Activated naive CD4-positive, alpha-beta T cell (primary cell): ENCODE measurements at regions not wholly inside any gene's neighbourhood (a gene's known extent, or its start where the extent isn't known, plus 50 kb on each side); places are given as distances from the start of the nearest gene placed in this dataset.

ENCODE experiments used
- DNase-seq, 4 experiments: peaks; one replicate each; lab custom pipeline; 2025; lab: John Stamatoyannopoulos, UW

DNA sequence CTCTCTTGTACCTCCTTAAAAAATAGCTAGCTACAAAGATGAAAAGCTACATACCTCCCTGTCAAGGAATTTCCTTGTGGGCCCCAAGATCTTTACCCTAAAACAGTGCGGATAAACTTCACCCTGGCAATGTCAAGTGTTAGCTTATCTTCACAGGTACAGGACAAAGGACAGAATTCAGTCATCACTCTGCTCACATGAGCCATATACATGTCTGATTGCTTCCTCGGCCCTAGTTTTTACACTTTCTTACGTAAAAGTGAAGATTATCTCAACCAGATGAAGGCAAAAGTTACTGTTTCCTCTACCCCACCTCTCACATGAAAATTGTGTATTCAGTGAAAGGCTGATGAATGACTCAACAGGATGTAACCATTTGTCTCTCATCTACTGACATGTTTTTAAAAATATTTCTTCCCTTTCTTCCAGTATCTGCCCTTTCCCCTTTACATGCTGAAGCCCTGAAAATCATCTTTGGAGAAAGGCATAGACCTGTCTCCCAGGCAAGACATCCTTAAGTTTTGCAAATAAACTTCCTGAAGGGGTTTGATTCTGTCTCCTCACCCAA is 890.1 kb downstream of the GALC start:
- no peak for DNase-seq

DNA sequence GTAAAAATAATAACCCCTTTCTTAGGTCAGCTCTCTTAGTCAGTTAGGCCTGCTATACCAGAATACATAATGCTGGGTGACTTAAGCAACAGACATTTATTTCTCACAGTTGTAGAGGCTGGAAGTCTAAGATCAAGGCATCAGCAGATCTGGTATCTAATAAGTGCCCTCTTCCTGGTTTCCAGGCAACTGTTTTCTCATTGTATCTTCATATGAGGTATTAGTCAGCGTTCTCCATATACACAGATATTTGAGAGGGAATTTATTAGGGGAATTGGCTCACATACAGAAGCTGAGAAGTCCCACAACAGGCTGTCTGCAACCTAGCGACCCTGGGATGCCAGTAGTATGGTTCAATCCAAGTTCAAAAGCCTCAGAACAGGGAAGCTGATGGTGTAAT is 896.0 kb downstream of the GALC start:
- DNase-seq, result no peak

DNA sequence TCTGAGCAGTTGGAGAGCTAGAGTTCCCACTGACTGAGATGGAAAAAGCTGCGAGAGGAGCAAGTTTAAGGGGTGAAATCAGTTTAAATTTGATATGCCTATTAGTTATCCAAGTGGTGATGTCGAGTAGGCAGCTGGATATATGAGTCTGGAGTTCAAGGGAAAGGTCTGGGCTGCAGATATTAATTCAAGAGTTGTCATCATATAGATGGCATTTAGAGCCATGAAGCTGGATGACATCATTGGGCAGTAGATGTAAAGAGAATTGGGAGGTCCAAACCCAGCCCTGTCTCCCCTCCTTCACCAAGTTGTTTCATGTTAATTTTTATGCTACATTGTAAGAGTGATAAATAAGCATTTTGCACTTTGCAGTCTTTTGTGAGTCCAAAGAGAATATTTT is 898.1 kb downstream of the GALC start:
- DNase-seq, result no peak

DNA sequence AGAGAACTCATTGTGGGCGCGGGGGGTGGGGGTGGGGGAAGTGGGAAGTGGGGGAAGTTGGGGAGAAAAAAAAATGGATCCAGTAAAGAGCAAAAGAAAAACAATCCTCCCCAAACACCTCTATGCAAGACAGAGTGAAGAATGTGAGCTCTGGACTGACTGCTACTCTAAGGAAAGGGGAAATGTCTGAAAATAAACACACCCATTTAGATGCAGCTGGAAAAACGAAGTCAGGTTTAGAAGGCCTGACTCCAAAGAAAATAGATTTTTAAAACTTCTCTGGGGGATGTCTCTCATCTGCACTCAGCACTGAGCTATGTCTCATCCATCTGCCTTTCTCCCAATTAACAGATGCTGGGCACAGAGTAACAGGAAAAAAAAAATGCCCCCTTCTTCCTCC is 904.4 kb downstream of the GALC start:
- DNase-seq, result no peak

DNA sequence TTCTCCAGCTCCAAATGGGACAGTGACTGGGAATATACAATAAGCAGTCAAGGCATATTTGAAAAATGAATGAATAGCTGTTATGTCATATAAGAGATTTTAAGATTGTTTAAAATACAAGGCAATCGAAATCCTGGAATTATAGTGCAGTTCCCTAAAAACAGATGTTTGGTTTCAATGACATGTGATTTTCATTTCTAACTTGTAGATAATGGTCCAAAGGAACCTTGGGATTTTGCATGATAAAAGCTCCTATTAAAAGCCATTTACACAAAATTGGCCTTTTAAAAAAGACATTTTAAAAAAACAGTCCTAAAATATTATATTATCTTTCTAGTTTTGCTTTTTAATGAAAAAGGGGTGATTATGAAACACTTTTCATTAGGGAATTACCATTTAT is 905.1 kb downstream of the GALC start:
- DNase-seq, result no peak

DNA sequence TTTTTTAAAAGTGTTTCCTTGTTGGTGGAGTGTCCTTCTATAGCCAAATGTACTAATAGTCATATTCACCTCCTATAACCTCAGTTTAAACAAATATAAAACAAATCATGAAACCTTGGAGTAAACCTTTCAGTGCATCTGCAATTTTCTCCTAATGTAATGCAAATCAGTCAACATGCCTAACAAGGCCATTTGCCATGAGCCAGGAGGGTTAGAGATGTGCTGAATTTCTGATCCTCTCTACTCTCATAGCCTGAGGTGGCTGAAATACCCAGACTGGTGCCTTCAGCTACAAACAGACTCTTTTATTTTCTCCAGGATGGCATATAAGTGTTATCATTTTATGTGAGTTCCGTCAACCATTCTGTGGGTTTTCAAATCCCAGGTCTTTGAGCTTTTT is 908.1 kb downstream of the GALC start:
- no peak for DNase-seq

DNA sequence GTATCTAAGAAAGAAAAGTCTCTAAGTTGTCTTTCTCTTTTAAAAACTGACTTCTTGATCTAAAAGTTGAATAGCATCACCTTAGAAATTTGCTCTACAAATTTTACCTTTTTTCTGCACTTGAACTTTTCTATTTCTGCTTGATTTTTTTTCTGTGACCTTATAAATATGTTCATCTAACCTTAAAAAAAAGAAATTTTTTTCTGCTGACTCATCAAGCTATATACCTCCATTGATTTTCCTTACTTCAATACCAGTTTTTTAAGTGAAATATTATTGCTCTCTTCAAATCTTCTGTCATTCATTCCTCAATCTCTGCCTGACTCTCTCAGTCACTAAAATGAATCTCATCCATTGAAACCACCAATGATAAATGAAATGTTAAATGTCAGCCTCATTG is 910.1 kb downstream of the GALC start:
- no peak for DNase-seq

DNA sequence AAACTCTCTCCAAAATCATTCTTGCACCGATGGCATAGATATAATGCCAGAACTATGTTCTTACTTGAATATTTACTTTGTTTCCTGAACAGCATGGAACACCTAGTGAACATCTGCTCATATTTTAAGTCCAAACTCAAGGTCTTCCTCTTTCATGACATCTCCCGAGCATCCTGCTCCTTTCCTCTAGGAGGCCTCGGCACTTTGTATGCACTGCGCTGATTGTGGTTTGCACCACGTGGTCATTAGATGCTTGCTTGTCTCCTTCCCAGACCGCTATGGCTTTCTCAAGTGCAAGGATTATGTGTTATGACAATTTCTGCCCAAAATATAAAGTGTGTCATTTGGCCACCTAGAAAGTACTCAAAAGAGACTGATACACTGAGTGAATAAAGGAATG is 912.0 kb downstream of the GALC start:
- DNase-seq, result no peak

DNA sequence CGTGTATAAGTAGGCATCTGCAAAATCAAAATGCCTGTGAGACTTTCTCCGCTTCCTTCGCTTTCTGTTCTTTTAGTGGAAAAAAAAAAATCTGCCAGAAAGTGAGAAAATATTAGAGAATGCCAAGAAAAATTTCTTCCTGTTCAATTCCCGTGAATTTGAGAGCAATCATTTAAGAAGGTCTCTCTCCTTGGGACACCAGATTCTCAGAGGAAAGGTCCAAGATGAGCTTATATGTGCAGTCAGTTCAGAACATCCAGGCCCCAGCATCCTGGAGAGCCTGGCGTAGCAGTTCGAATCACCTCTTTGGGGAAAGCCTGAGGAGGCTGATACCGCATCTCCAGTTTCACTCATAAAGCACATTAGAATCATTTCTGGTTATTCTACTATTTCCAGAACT is 912.8 kb downstream of the GALC start:
- DNase-seq, result no peak

DNA sequence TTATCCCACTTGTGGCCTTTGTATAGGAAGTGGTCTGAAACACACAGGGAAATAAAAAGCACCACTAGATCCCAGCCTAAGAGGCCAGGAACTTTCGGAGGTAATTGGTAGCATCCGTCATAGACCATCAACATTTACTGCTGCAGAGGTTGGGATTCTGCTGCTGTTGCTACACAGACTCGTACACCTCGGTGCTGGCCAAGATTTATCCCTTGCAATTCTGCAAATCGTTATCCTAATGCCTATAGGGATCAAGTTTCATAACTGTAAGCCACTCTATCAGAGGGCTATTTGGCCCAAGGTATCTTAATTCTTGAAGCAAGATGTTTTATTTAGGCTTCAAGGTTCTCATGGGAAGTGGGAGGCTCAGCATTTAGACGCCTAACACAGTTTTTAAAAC is 913.6 kb downstream of the GALC start:
- no peak for DNase-seq

DNA sequence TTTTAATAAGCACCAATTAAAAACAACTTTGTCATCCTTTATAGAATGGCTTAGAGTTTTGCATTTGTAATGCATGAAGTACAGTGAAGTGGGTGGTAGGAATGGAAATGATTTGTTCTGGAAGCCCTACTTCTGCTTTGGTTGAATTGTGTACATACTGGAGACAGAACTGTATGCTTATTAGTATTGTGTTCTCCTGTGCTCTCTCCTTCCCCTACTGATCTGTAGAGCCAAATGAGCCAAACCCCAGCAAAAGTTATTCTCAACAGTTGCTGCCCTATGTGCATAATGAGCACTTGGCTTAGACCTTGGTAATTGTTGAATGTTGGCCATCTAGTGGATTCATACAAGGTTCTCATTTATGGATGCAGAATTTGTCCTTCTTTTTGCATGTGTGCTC is 916.1 kb downstream of the GALC start:
- no peak for DNase-seq

DNA sequence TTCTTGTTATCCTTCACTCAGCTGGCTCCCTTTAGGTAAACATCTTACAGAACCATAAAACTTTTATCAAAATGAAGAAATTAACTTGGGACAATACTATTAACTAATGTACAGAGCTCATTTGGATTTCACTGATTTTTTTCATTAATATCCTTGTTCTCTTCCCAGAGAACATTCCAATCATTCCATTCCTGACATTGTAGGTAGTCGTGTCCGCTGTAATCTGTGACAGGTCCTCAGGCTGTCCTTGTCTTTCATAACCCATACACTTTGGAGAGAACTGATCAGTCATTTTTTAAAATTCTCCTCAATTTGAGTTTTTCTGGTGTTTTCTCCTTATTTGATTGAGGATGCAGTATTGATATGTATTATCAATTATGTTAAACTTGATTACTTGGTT is 916.8 kb downstream of the GALC start:
- no peak for DNase-seq

DNA sequence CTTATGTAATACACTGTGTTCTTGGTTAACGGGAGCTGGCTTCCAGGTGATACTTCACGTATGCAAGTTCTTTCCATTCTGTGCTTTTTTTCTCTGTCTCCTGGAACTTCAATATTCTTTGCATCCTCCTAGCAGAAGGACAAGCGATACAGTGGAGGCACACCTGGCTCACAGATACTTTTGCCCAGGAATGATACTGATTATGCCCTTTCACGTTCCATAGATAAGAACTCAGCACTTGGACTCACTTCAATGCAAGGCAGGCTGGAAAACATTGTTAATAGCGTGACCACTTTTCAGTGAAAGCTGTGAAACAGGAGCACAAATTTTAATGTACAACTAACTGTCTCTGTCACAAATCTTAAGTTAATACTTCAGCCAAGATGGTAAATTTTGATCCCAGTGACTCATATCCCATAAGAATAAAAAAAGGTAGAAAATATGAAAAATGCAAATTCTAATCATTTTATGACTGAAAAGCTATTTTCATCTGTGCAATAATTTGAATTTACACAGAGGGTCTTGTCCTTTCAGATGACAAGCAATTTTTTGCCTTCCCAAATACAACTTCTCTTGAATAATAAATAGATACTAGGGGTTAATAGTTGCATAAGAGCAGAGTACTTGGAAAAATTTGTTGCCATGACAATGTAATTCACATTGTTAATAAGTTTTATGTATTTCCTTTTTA is 919.0 kb downstream of the GALC start:
- DNase-seq, result no peak

DNA sequence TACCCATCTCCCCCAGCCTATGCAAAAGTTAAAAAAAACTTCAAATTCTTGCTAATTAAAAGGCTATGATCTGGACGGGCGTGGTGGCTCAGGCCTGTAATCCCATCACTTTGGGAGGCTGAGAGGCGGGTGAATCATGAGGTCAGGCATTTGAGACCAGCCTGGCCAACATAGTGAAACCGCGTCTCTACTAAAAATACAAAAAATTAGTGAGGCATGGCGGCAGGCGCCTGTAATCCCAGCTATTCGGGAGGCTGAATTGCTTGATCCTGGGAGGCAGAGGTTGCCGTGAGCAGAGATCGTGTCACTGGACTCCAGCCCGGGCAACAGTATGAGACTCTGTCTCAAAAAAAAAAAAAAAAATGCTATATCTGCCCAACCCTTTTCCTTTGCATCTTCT is 925.4 kb downstream of the GALC start:
- DNase-seq, result no peak

DNA sequence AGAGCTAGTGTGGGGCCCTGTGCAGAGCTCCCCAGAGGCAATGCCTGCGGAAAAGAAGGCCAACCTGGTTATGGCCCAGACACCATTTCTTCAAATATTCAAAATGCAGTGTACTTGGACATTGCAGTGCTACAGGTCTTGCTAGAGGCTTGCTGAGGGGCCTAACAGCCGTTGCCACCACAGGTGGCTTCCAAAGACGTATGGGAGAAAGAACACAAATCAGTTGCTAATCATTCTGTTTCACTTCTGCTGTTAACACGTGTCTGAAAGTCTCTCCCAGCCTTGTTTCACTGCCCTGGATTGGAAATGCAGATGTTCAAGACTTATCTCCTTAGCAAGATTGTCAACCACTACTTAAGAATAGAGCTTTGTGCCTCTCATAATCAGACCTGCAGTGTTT is 925.9 kb downstream of the GALC start:
- no peak for DNase-seq

DNA sequence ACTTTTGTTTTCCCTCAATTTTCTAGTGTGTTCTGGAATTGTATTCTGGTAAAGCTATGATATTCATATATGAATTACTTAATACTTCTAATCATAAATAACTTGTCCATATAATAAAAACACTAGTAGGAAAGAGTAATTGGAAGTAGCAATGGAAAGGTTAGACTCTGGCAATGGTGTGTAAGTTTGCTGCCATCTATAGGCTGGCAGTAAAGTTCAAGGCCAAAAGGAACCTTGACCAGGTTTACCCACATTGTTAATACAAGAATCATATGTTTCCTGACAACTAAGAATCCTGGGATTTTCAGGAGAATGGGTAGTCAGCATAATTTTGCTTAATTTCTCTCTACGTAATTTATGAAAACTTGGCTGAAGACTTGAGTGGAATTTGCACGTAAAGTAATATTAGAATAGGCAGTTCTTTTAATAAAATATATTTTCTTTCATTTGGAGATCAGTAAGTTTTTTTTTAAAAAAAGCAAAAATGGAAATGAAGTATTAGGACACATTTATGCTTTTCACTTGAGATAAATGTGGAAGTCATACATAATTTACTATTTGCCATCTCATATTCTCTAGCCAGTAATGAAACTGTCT is 926.7 kb downstream of the GALC start:
- DNase-seq, result no peak

DNA sequence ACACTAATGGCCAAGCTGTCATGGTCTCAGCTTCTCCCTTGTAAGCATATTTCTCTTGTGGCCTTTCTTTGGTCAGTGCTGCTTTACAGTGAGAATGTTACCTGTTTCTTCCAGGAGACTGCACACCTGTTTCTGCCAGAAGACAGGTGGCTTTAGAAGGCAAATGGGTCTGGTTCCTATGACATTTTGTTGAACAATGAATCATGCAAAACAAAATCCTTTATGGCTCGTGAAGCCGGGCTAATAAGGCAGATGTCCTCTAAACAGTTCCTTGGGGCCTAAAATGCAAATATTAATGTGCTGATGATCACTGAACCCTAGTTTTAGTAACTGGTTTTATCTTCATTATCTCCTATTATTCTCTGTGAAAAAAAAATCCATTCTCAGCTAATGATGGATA is 927.6 kb downstream of the GALC start:
- no peak for DNase-seq

DNA sequence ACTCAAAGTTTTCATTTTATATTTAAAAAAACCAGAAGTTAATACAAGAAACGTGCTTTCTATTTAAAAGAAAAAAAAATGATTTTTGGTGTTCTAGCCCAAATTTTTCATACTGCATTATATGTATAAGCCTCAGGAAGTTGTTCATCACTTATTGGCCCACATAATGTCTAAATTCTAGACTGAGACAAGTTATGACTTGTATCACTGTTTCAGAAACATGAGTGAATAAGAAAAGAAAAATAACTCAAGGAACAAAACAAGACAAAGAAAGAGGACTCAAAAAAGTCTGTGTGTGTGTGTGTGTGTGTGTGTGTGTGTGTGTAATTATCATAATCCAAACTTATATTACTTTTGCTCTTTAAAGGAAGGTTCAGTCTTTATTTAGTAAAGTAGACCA is 929.8 kb downstream of the GALC start:
- DNase-seq, result no peak

DNA sequence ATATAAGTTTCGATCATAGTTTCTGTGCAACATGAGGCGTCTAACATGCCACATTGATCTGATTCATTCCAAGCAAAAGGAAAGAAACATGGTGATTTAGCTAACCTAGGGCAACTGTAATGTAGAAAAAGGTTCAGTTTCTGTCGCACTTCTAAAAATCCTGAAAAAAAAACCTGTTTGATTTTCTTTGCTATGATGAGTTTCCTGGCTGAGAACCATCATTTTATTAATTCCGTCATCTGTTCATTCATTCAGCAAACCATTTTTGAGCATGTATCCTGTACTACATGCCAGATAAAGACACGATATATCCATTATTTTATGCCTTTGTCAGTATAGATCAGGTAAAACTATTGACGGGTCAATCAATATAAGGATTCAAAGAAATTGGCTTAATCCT is 932.6 kb downstream of the GALC start:
- DNase-seq, result no peak

DNA sequence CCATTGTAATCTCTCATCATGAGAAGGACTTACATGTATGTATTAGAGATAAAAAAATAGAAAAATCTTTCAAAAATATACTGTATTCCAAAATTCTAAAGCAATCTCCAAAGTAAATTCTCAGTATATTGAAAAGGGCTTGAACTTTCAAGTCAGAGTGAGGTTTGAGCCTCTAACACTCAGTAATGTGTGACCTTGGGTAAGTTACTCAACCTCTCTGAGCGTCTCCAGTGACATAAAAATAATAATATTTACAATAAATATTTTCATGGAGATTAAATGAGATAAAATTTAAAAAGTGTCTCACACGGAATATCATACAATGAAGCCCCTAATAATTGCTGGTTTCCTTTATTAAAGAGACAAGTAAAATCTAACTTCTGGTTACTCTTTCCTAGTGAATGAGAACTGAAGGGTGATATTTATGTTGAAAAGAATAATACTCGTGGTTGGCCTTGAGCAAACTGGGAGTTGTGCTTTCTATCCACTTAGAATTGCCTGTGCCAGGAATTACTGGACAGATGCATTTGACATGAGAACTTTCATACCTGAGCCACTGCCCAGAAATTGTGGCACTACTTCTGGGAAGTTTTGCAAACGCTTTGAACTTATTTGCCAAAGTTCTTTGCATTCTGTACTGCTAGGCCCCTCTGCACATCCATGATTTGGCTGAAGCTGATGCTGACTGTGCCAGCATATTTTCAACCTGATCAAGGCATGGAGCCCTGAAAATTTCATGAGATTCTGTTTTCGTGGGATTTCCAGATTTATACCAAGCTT is 933.7 kb downstream of the GALC start:
- no peak for DNase-seq

DNA sequence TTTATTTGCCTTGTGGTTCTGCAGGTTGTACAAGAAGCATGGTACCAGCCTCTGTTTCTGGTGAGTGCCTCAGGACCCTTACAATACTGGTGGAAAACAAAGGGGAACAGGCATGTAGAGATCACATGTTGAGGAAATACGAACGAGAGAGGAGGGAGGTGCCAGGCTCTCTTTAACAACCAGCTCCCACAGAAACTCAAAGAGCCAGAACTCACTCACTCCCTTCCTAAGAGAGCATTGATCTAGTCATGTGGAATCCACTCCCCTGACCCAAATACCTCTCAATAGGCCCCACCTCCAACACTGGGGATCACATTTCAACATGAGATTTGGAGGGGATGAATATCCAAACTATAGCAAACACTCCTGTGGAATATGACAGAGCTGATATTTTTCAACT is 938.0 kb downstream of the GALC start:
- DNase-seq, result no peak

DNA sequence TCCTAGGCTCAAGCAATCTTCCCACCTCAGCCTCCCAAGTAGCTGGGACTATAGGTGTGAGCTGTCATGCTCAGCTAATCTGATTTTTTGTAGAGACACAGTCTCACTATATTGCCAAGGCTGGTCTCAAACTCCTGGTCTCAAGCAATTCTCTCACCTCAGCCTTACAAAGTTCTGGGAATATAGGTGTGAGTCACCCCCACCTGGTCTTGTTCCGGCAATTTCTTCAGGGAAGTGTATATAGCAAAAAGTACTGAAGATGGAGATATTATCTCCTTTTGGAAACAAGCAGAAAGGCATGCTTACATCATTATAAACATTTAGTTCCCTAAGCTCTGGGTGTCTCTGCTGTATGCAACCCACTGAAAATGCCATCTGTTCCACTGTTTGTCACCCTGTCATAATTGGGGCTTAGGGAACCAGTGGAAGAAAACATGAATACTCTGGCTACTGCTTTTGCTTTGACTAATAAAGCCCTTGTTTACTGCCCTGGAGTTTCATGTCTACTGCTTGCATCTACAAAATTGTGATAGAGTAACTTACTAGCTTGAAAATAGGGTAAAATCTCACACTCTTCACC is 940.2 kb downstream of the GALC start:
- no peak for DNase-seq

DNA sequence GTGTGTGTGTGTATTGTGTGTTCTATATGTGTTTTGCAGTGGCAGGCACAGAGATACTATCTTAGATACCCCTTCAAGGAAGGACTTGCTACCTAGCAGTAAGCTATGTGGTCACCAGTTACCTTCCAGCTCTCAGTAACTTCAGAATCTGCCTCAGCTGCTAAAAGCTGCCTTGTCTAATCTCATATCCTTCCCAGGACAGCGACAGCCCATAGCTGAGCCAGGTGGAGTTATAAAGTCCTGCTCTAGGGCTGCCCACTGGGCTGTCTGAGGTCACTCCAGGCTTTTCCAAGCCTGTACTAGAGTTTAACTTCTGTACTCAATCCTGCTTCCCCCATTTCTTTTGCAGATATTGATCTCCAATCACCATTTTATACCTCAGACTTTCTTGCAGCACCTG is 942.6 kb downstream of the GALC start:
- no peak for DNase-seq
